Immature natural killer cell (primary cell): ENCODE measurements at regions not wholly inside any gene's neighbourhood (a gene's known extent, or its start where the extent isn't known, plus 50 kb on each side); places are given as distances from the start of the nearest gene placed in this dataset.
A peak's percentile ranks its signal among the peaks of the same experiment; 100 is the strongest.

Experiments used
- DNase-seq, 3 donors: peaks; one replicate each; pipeline ENCODE4 v3.0.0; 2022; ENCODE audit warnings: mixed read lengths in 1 of 3
- H3K27ac Mint-ChIP-seq, 6 donors: one replicate each; pipeline ENCODE4 v1.8.0; 2020; ENCODE audit warnings: mixed read lengths in 6 of 6, mild to moderate bottlenecking in 5 of 6, inconsistent platforms in 4 of 6, moderate library complexity in 3 of 6
- H3K27me3 Mint-ChIP-seq, 3 donors: one replicate each; pipeline ENCODE4 v1.8.0; 2020 to 2021; ENCODE audit warnings: low read depth in 3 of 3, mild to moderate bottlenecking in 3 of 3, mixed read lengths in 3 of 3, moderate library complexity in 3 of 3, inconsistent platforms in 1 of 3
- H3K36me3 Mint-ChIP-seq, 3 donors: one replicate each; pipeline ENCODE4 v1.8.0; 2020; ENCODE audit warnings: mixed read lengths in 3 of 3, inconsistent platforms in 2 of 3, mild to moderate bottlenecking in 2 of 3
- H3K4me1 Mint-ChIP-seq, 2 donors: one replicate each; pipeline ENCODE4 v1.8.0; 2020; ENCODE audit warnings: inconsistent platforms in 2 of 2, mild to moderate bottlenecking in 2 of 2, mixed read lengths in 2 of 2, moderate library complexity in 1 of 2
- H3K4me3 Mint-ChIP-seq, 5 donors: one replicate each; pipeline ENCODE4 v1.8.0; 2020; ENCODE audit warnings: mild to moderate bottlenecking in 5 of 5, mixed read lengths in 5 of 5, inconsistent platforms in 3 of 5, moderate library complexity in 3 of 5
- H3K9me3 Mint-ChIP-seq, 6 donors: one replicate each; pipeline ENCODE4 v1.8.0; 2020; ENCODE audit warnings: mild to moderate bottlenecking in 6 of 6, mixed read lengths in 6 of 6, inconsistent platforms in 4 of 6, moderate library complexity in 3 of 6

DNA sequence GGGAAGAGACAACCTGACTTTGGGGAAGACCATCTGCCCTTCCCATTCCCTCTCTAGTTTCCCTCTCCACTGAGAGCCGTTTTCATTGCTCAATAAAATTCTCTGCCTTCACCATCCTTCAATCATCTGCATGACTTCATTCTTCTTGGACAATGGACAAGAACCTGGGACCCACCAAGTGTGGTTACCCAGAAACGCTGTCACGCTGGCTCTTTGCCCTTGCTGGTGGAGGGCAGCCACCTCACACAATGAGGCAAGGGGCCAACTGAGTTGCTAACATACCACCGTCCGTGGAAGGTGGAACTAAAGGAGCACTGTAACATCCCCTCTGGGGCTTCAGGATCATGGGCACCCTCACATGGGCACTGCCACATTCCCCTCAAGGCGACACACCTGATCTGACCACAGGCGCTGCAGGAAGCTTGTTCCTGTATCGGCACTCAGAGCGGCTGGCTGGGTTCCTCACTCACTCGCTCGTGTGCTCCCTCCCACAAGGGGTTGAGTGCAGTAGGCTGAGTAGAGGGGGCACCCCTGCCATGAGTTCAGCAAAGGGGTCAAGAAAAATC, 652.4 kb downstream of the PLPP3 start:
- Mint-ChIP-seq H3K36me3 (no peaks in the 10 kb centered on the region), H3K9me3 (no peaks in the 10 kb centered on the region), H3K4me3 (no peak overlapping the region), H3K27me3 (peaks cover 0 to 11% (median 1%) of the 10 kb centered on the region in 3 donors), H3K4me1 (no peaks in the 10 kb centered on the region), H3K27ac (no peak overlapping the region)
- no peak for DNase-seq

DNA sequence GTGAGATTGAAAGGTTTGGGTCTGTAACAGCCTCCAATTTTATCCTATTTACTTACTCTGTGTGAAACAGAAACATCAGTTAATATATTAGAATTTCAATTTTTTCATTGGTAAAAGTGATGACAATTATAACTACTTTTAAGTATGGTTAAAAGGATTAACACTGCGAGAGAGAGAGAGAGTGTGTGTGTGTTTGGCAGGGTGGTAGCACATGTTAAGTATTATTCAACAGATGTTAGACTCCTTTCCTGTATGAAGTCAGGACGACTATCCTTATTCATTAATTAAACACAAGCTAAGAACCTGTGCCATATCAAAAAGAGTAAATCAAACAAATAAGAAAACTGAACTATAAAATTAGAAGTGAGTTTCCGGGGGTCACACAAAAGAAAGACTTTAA, 662.5 kb downstream of the PLPP3 start:
- no peak overlapping the region for H3K27ac Mint-ChIP-seq
- no peak overlapping the region for H3K4me3 Mint-ChIP-seq
- peaks cover 0 to 3% (median 2%) of the 10 kb centered on the region in 3 donors for H3K27me3 Mint-ChIP-seq
- peaks cover 0 to 3% (median 0%) of the 10 kb centered on the region in 6 donors for H3K9me3 Mint-ChIP-seq
- no peaks in the 10 kb centered on the region for H3K36me3 Mint-ChIP-seq
- no peaks in the 10 kb centered on the region for H3K4me1 Mint-ChIP-seq
- no peak for DNase-seq

DNA sequence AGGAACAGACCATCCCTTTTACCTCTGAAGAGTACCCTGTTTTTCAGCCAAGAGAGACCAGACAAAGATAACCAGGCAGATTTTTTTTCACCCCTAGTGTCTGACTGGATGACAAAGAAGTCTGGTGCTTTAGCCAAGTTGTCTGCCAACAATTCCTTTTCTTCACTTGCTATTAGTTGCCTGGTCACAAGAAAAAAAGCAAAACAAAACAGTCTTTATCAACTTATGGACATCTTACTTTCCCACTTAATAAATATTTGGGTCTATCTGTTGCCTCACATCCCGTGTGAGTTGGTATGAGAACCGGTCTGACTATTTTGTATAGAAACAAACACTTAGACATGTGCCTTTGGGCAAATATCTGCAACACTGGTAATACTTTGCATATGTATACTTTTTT, 662.9 kb downstream of the PLPP3 start:
- Mint-ChIP-seq H3K36me3 (no peaks in the 10 kb centered on the region), H3K4me1 (no peaks in the 10 kb centered on the region), H3K4me3 (no peak overlapping the region), H3K9me3 (peaks cover 0 to 3% (median 0%) of the 10 kb centered on the region in 6 donors), H3K27ac (no peak overlapping the region), H3K27me3 (peaks cover 0 to 3% (median 2%) of the 10 kb centered on the region in 3 donors)
- DNase-seq, result no peak

DNA sequence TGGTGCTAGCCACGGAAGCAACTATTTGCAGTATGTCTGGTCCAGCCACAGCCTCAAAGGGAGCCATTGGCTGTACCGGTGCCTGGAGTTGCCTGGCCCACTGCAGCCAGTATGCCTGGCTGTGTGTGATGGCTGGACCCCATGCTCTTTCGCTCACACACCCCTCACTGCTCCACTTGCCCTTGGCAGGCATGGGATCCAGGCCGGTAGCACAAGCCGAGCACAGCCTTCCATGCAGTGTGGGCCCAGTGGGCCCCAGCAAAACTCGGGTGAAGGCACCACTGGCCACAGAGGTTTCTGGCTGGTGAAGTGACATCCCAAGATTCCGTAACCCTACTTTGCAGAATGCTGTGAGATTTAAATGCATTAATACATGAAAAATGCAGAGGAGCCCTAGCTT, 665.8 kb downstream of the PLPP3 start:
- Mint-ChIP-seq H3K4me3 (no peak overlapping the region), H3K27me3 (peaks cover 0 to 3% (median 1%) of the 10 kb centered on the region in 3 donors), H3K9me3 (peaks cover 0 to 3% (median 0%) of the 10 kb centered on the region in 6 donors), H3K36me3 (no peaks in the 10 kb centered on the region), H3K4me1 (no peaks in the 10 kb centered on the region), H3K27ac (no peak overlapping the region)
- DNase-seq, result no peak

DNA sequence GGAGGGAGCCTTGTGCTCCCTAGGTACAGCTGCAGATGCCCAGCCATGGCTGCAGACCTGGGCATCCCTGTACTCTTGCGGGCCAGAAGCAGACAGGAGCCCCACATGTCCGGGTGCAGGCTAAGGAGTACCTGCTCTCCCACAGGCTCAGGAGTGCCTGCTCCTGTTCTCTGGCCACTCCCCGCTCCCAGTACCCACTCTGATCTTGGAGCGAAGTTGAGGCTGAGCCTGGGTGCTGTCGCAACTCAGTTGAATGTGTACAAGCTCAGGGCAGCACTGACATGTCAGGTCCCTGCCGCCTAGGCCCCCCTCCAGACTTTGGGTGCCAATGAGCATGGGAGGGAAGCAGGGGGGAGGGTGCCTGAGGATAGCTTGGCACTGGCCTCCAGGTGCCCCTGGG, 666.9 kb downstream of the PLPP3 start:
- Mint-ChIP-seq H3K9me3 (peaks cover 0 to 3% (median 0%) of the 10 kb centered on the region in 6 donors), H3K36me3 (no peaks in the 10 kb centered on the region), H3K27me3 (peaks cover 0 to 6% (median 1%) of the 10 kb centered on the region in 3 donors), H3K4me1 (no peaks in the 10 kb centered on the region), H3K27ac (no peak overlapping the region), H3K4me3 (no peak overlapping the region)
- no peak for DNase-seq

DNA sequence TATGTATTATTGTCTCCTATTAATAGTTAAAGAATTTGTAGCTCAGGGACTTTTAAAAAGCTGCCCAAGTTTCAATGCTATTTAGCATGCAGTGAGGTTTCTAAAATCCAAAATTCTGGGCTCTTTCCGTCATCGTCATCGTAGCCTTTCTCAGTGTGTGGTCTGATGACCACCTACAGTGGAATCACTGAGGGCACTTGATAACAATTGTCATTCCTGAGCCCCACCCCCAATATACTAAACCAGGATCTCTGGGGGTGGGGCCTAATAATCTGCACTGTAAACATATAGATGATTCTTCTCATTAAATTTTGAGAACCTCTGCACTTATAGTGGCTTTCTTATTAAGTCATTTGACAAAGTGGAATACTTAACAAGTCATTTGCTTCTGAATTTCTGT, 674.8 kb downstream of the PLPP3 start:
- Mint-ChIP-seq H3K4me3 (no peak overlapping the region), H3K4me1 (no peaks in the 10 kb centered on the region), H3K27ac (no peak overlapping the region), H3K9me3 (peaks cover 0 to 5% (median 0%) of the 10 kb centered on the region in 6 donors), H3K36me3 (no peaks in the 10 kb centered on the region), H3K27me3 (peaks cover 1 to 3% (median 3%) of the 10 kb centered on the region in 3 donors)
- DNase-seq, result no peak

DNA sequence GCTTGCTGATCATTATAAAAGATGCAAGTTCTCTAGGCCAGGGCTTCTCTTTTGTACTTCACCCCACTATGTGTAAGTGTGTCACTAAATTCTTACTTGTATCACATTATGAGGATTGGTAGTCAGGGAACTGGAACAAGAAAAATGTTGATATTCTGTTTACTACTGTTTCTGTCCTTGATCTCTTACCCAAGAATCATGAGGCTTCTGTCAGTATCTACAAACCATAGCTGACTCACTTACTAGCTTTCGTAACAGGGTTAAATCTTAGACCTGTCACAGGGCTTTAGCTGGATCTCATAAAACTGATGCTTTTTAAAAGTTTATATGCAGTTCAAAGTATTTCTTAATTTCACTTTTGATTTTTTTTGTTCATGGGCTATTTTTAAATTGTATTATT, 681.2 kb downstream of the PLPP3 start:
- Mint-ChIP-seq H3K4me1 (no peaks in the 10 kb centered on the region), H3K27me3 (peaks cover 0 to 2% (median 0%) of the 10 kb centered on the region in 3 donors), H3K9me3 (peaks cover 0 to 8% (median 0%) of the 10 kb centered on the region in 6 donors), H3K4me3 (no peak overlapping the region), H3K27ac (no peak overlapping the region), H3K36me3 (no peaks in the 10 kb centered on the region)
- DNase-seq, result no peak

DNA sequence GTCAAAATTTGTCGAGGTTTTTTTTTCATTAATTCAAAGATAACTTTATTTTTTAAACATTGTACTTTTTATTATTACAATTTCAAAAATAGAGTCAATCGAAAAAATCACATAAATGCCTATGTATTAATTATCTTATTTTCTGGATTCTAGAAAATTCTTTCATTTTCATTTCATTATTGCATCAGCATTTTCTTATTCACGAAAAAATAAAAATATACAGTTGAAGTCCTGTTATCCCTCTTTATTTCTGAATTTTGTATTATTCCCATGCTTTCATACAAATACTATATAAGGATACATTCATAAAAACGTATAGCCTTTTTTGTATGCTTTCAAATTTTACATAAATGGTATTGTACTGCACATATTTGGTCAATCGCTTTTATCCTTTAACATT, 681.0 kb upstream of the USP24 start:
- H3K27me3 Mint-ChIP-seq, result peaks cover 0 to 2% (median 0%) of the 10 kb centered on the region in 3 donors
- no peaks in the 10 kb centered on the region for H3K4me1 Mint-ChIP-seq
- no peak overlapping the region for H3K4me3 Mint-ChIP-seq
- H3K9me3 Mint-ChIP-seq, result peaks cover 3 to 14% (median 8%) of the 10 kb centered on the region in 6 donors
- no peak overlapping the region for H3K27ac Mint-ChIP-seq
- no peaks in the 10 kb centered on the region for H3K36me3 Mint-ChIP-seq
- no peak for DNase-seq

DNA sequence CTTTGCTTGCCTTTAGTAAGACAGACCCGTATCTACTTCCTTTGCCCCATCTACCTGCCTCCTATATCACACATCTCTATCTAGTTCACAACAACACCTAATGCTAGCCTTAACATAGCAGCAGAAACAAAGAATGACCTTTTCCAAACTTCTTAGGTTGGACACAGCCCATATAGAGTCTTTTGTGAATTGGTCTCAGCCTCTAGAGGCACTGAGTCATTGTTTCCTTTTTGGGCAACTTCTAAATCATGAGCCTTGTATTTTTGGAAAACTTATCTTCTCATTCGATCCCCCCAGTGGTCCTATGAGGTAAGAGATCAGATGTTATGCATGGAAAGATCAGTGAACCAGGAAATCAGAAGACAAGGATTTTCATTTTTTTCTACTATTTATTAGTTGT, 679.4 kb upstream of the USP24 start:
- Mint-ChIP-seq H3K27ac (no peak overlapping the region), H3K4me3 (no peak overlapping the region)
- DNase-seq, result no peak

DNA sequence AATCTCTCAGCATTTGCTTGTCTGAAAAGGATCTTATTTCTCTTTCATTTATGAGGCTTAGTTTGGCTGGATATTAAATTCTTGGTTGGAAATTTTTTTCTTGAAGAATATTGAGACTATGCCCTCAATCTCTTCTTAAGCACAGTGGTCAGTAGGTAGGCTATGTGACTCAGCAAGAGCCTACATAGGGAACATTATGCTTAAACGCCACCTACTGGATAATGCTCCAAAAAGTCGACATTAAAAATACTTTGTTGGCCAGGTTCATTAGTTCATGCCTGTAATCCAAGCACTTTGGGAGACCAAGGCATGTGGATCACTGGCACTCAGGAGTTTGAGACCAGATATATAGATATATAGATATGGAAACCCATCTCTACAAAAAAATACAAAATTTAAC, 678.0 kb upstream of the USP24 start:
- no peaks in the 10 kb centered on the region for H3K36me3 Mint-ChIP-seq
- H3K4me1 Mint-ChIP-seq, result no peaks in the 10 kb centered on the region
- peaks cover 3 to 14% (median 7%) of the 10 kb centered on the region in 6 donors for H3K9me3 Mint-ChIP-seq
- peaks cover 2 to 4% (median 3%) of the 10 kb centered on the region in 3 donors for H3K27me3 Mint-ChIP-seq
- H3K4me3 Mint-ChIP-seq, result no peak overlapping the region
- no peak for DNase-seq
- H3K27ac Mint-ChIP-seq, result no peak overlapping the region

More for the DNA sequence above, 679.4 kb upstream of the USP24 start:
- no peaks in the 10 kb centered on the region for H3K36me3 Mint-ChIP-seq
- peaks cover under 1 to 3% (median 2%) of the 10 kb centered on the region in 3 donors for H3K27me3 Mint-ChIP-seq
- peaks cover 3 to 14% (median 6%) of the 10 kb centered on the region in 6 donors for H3K9me3 Mint-ChIP-seq
- no peaks in the 10 kb centered on the region for H3K4me1 Mint-ChIP-seq

DNA sequence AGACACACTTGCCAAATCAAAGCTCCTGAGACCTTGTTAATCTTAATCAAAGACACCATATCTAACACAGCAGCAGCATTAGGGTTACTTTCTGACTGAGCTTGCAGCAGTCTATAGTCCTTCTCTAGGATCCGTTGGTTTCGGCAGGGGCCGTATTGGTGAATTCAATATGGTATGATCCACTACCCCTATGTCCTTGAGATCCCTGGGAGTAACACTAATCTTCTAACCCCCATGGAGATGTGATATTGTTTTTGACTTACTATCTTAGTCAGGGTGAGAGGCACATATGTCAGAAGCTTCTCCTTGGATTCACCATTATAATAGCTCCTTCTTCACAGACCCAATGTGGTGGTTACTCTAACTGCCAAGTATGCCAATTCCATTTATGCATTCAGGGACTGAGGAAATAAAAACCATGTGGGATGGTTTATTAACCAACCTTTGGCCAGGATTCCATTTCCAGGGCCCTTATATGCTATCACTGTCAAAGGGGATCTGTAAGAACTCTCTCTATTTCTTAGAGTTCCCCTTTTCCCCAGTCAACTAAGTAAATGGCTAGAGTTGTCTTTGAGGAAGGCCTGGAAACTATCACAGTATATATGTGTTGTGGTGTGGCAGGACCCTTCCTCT, 673.6 kb upstream of the USP24 start:
- Mint-ChIP-seq H3K27ac (no peak overlapping the region), H3K9me3 (peaks cover 2 to 14% (median 5%) of the 10 kb centered on the region in 6 donors), H3K36me3 (no peaks in the 10 kb centered on the region), H3K27me3 (peaks cover 0 to 9% (median 6%) of the 10 kb centered on the region in 3 donors), H3K4me3 (no peak overlapping the region), H3K4me1 (peaks cover 0 to 3% of the 10 kb centered on the region in 2 donors)
- no peak for DNase-seq

DNA sequence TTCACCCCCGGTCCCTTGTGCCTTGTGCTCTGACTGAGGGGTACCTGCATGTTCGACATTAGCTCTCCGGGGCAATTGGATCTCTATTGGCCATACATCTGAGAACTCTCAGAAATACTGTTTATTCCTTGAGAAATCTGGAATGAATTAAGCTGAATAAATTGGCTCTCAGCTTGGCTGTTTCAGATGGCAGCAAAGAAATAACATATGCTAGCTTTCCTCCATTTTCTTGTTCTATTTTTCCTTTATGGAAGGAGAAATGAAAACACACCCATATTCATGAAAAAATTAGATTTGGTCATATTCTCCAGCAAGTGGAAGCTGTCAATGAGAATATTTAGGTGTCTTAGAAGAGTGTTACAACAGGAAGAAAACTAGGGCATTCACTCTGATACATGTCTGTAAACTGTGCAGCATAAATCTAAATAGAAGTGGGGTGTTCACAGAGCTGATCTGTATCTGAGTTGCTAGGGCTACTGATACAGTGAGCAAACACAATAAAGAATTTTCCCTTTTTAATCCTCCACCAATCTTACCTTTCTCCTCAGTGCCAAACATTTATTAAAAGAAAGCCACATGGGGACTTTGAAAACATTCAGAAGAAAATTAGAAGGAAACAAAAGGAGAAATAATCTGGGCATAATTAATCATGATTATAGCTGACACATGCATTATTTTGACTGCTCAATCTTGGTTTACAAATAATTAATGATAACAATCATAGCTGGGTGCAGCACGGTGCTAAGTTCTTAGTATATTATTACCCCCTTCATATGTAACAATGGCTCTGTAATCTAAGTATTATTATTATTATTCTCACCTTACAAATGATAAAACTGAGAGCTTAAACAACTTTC, 671.9 kb upstream of the USP24 start:
- H3K9me3 Mint-ChIP-seq, result peaks cover 0 to 3% (median under 1%) of the 10 kb centered on the region in 6 donors
- H3K4me1 Mint-ChIP-seq, result peaks cover 13 to 14% of the 10 kb centered on the region in 2 donors
- H3K36me3 Mint-ChIP-seq, result no peaks in the 10 kb centered on the region
- no peak for DNase-seq
- H3K27me3 Mint-ChIP-seq, result peaks cover 0 to 14% (median 9%) of the 10 kb centered on the region in 3 donors
- no peak overlapping the region for H3K4me3 Mint-ChIP-seq
- no peak overlapping the region for H3K27ac Mint-ChIP-seq

DNA sequence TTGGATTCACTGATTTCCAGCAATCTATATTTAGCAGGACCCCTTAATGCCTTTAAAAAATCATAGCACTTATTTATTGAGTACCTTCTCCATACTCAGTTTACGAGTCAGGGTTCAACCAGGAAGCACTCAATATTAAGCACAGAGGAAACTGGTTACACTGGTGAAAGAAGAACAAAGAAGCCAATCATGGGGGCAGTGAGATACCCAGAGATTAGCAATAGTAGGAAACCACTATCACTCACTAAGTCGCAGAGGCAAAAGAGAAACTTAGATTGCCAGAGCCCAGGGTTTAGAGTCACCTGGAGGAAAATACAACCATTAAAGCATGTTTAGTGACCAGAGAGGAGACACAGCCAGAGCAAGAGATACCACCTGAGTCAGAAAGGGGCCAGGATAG, 670.5 kb upstream of the USP24 start:
- H3K9me3 Mint-ChIP-seq, result peaks cover 0 to 1% (median 0%) of the 10 kb centered on the region in 6 donors

DNA sequence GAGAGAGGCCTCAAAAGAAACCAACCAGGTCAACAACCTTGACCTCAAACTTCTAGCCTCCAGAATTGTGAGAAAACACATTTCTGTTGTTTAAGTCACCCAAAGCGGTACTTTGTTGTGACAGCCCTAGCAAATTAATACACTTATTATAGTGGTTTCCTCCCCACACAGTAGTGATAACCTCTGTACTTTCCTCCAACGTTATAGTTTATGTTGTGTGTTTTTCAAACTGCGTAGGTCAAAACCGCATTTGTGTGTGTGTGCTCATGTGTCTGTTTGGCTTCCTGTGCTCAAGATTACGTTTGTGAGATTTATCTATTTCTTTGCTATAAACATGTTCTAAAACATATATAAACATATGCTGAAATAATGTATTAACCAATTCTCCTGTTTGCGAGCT, 667.8 kb upstream of the USP24 start:
- Mint-ChIP-seq H3K27me3 (peaks cover 0 to 13% (median 8%) of the 10 kb centered on the region in 3 donors), H3K9me3 (no peaks in the 10 kb centered on the region), H3K4me3 (peak overlapping the region in 1 of 5 donors; percentile 64), H3K36me3 (no peaks in the 10 kb centered on the region), H3K27ac (peak overlapping the region in 4 of 6 donors; percentile 47 to 86 (median 76)), H3K4me1 (peaks cover 13 to 14% of the 10 kb centered on the region in 2 donors)
- DNase-seq, result peak; percentile 23 to 51 (median 45)

More for the DNA sequence above, 670.5 kb upstream of the USP24 start:
- H3K27me3 Mint-ChIP-seq, result peaks cover 0 to 14% (median 9%) of the 10 kb centered on the region in 3 donors
- no peak overlapping the region for H3K4me3 Mint-ChIP-seq
- H3K4me1 Mint-ChIP-seq, result peaks cover 13 to 14% of the 10 kb centered on the region in 2 donors
- no peak for DNase-seq
- peak overlapping the region in 1 of 6 donors; percentile 29 for H3K27ac Mint-ChIP-seq
- no peaks in the 10 kb centered on the region for H3K36me3 Mint-ChIP-seq
